Activated CD8-positive, alpha-beta T cell treated with anti-CD3 and anti-CD28 coated beads for 36 hours (primary cell): ENCODE measurements at regions not wholly inside any gene's neighbourhood (a gene's known extent, or its start where the extent isn't known, plus 50 kb on each side); places are given as distances from the start of the nearest gene placed in this dataset.

ENCODE experiments used
- ATAC-seq: fragments of 200-7000 bp; cut with Tn5 transposase; one replicate; pipeline ENCODE4 v1.10.0; 2021; ENCODE audit warnings: mild to moderate bottlenecking, moderate library complexity
- CTCF ChIA-PET: fragments of 350-600 bp; sonication (Branson Sonifier 250); formaldehyde crosslinking; loops from one replicate; lab custom pipeline; 2021; ENCODE audit warnings: antibody characterized with exemption; lab: Charles Lee
- POLR2A ChIA-PET: fragments of 350-600 bp; sonication (Branson Sonifier 250); formaldehyde crosslinking; loops from one replicate; lab custom pipeline; 2021; ENCODE audit warnings: antibody characterized with exemption; lab: Charles Lee
- DNase-seq: peaks from one replicate; pipeline ENCODE4 v3.0.0-alpha.2; 2020
- H3K27ac Mint-ChIP-seq: one replicate; pipeline ENCODE4 v1.8.0; 2021; ENCODE audit warnings: mild to moderate bottlenecking, mixed read lengths
- H3K27me3 Mint-ChIP-seq: one replicate; pipeline ENCODE4 v1.8.0; 2021; ENCODE audit warnings: mixed read lengths
- H3K36me3 Mint-ChIP-seq: one replicate; pipeline ENCODE4 v1.8.0; 2021; ENCODE audit warnings: low read depth, mixed read lengths
- H3K4me1 Mint-ChIP-seq: one replicate; pipeline ENCODE4 v1.8.0; 2021; ENCODE audit warnings: low read depth, mixed read lengths
- H3K4me3 Mint-ChIP-seq: one replicate; pipeline ENCODE4 v1.8.0; 2021; ENCODE audit warnings: mild to moderate bottlenecking, moderate library complexity, mixed read lengths
- H3K9me3 Mint-ChIP-seq: one replicate; pipeline ENCODE4 v1.8.0; 2021; ENCODE audit warnings: mixed read lengths
- CTCF ChIP-seq: fragments of 200-600 bp; IDR thresholded peaks from one replicate; pipeline ENCODE4 v1.8.0; 2022; ENCODE audit warnings: antibody characterized with exemption, mild to moderate bottlenecking
- intact Hi-C: fragments of 100-400 bp; cut with micrococcal nuclease; formaldehyde crosslinking; loops from one replicate; pipeline ENCODE4 v1.10.0; 2022

- Mint-ChIP-seq H3K27ac (no peak overlapping the region), H3K9me3 (no peaks in the 10 kb centered on the region), H3K36me3 (no peaks in the 10 kb centered on the region), H3K4me3 (no peak overlapping the region), H3K4me1 (no peaks in the 10 kb centered on the region), H3K27me3 (peaks cover 7% of the 10 kb centered on the region)
- ChIA-PET POLR2A (no interaction called here), CTCF (interaction anchor here (0.9 to 1.6 kb wide), 2 partner anchors 8 to 132 kb away, joined by 3 to 6 read pairs; no protein-coding TSS in a partner anchor)
- DNase-seq (no peak), ATAC-seq (no peak)
- no peak for TF ChIP-seq CTCF
- intact Hi-C loops: no loop called here
Measured at GRCh38 chr11:32184041-32184722, 93.3 kb downstream of the RCN1 start.

- peaks cover 7% of the 10 kb centered on the region for H3K27me3 Mint-ChIP-seq
- no peak for TF ChIP-seq CTCF
- no peaks in the 10 kb centered on the region for H3K9me3 Mint-ChIP-seq
- DNase-seq: no peak
- no peak overlapping the region for H3K27ac Mint-ChIP-seq
- H3K4me1 Mint-ChIP-seq: no peaks in the 10 kb centered on the region
- no peak overlapping the region for H3K4me3 Mint-ChIP-seq
- no peak for ATAC-seq
- CTCF ChIA-PET: interaction anchor here (0.9 kb wide), 1 partner anchor 9 kb away, joined by 3 read pairs; no protein-coding TSS in a partner anchor
- intact Hi-C loops: no loop called here
- POLR2A ChIA-PET: no interaction called here
- no peaks in the 10 kb centered on the region for H3K36me3 Mint-ChIP-seq
Measured at GRCh38 chr11:32184723-32185376, 94.0 kb downstream of the RCN1 start.

GRCh38 chr11:32186118-32186517, 95.2 kb downstream of the RCN1 start:
- intact Hi-C loops: no loop called here
- ChIA-PET CTCF (no interaction called here), POLR2A (no interaction called here)
- DNase-seq: no peak
- Mint-ChIP-seq H3K4me3 (no peak overlapping the region), H3K36me3 (no peaks in the 10 kb centered on the region), H3K9me3 (no peaks in the 10 kb centered on the region), H3K27ac (no peak overlapping the region), H3K4me1 (no peaks in the 10 kb centered on the region), H3K27me3 (peaks cover 7% of the 10 kb centered on the region)
- no peak for TF ChIP-seq CTCF
- ATAC-seq: no peak

GRCh38 chr11:32187111-32187510, 96.2 kb downstream of the RCN1 start:
- intact Hi-C loops: no loop called here
- H3K36me3 Mint-ChIP-seq: no peaks in the 10 kb centered on the region
- H3K4me3 Mint-ChIP-seq: no peak overlapping the region
- no peak overlapping the region for H3K27ac Mint-ChIP-seq
- no peaks in the 10 kb centered on the region for H3K9me3 Mint-ChIP-seq
- H3K27me3 Mint-ChIP-seq: peaks cover 9% of the 10 kb centered on the region
- H3K4me1 Mint-ChIP-seq: no peaks in the 10 kb centered on the region
- no peak for ATAC-seq
- CTCF ChIA-PET: no interaction called here
- no peak for TF ChIP-seq CTCF
- no peak for DNase-seq
- POLR2A ChIA-PET: no interaction called here

GRCh38 chr11:32188785-32189184, 97.9 kb downstream of the RCN1 start:
- Mint-ChIP-seq H3K4me3 (no peak overlapping the region), H3K36me3 (no peaks in the 10 kb centered on the region), H3K27me3 (peaks cover 12% of the 10 kb centered on the region), H3K27ac (no peak overlapping the region), H3K4me1 (no peaks in the 10 kb centered on the region), H3K9me3 (no peaks in the 10 kb centered on the region)
- CTCF ChIA-PET: interaction anchor here (1.0 to 1.5 kb wide), 2 partner anchors 9 to 13 kb away, joined by 3 read pairs; no protein-coding TSS in a partner anchor
- intact Hi-C loops: no loop called here
- no peak for TF ChIP-seq CTCF
- POLR2A ChIA-PET: no interaction called here
- ATAC-seq (no peak), DNase-seq (no peak)
